ENCODE measurements at regions not wholly inside any gene's neighbourhood (a gene's known extent, or its start where the extent isn't known, plus 50 kb on each side); places are given as distances from the start of the nearest gene placed in this dataset.
A peak's percentile ranks its signal among the peaks of the same experiment; 100 is the strongest.

GRCh38 chr3:19792388-19792787 is 141.6 kb downstream of the EFHB start:
- no peak overlapping the region for H3K4me3 ChIP-seq (ENCODE audit: low read depth, low read length)
- no CpG with 5 or more reads among the region's 4 CpGs for WGBS (ENCODE audit: insufficient coverage)

DNA sequence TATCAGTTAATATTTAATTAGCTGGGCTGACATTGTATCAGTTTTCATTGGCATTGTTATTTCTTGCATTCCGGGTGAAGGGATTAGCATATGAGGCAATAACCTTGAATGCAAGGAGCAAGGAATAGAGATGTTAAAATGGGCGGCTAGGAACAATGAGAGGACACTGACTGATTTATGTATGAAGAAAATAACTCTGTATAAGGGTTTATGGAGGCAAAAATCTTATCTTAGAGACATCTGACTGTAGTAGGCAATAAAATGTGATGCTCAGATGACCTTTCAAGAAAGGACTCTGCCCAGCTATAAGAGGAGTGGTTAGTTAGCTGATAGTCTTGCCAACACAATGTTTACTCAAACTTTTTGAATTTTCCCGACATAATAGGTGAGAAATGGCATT is 158.3 kb downstream of the EFHB start:
- Histone ChIP-seq H3K27me3 (ENCODE audit: control insufficient read depth, insufficient read depth, low read length) (no peaks in the 10 kb centered on the region), H3K27ac (ENCODE audit: low read depth, low read length) (no peak overlapping the region), H3K4me1 (ENCODE audit: control insufficient read depth, insufficient read depth, low read length) (no peaks in the 10 kb centered on the region), H3K4me3 (ENCODE audit: low read depth, low read length) (no peak overlapping the region), H3K36me3 (ENCODE audit: control insufficient read depth, insufficient read depth, low read length) (no peaks in the 10 kb centered on the region), H3K9me3 (ENCODE audit: control insufficient read depth, insufficient read depth, low read length) (no peaks in the 10 kb centered on the region)
- DNase-seq (ENCODE audit: low read depth in 4 of 6, low spot score in 6 of 6): no peak
- 41% methylated on average over 2 of the region's 3 CpGs for WGBS (ENCODE audit: insufficient coverage)

More at GRCh38 chr3:19792388-19792787, 141.6 kb downstream of the EFHB start:
- Histone ChIP-seq H3K9me3 (ENCODE audit: control insufficient read depth, insufficient read depth, low read length) (no peaks in the 10 kb centered on the region), H3K4me1 (ENCODE audit: control insufficient read depth, insufficient read depth, low read length) (no peaks in the 10 kb centered on the region), H3K27ac (ENCODE audit: low read depth, low read length) (no peak overlapping the region), H3K36me3 (ENCODE audit: control insufficient read depth, insufficient read depth, low read length) (no peaks in the 10 kb centered on the region), H3K27me3 (ENCODE audit: control insufficient read depth, insufficient read depth, low read length) (no peaks in the 10 kb centered on the region)
- DNase-seq (ENCODE audit: low read depth in 4 of 6, low spot score in 6 of 6): no peak

DNA sequence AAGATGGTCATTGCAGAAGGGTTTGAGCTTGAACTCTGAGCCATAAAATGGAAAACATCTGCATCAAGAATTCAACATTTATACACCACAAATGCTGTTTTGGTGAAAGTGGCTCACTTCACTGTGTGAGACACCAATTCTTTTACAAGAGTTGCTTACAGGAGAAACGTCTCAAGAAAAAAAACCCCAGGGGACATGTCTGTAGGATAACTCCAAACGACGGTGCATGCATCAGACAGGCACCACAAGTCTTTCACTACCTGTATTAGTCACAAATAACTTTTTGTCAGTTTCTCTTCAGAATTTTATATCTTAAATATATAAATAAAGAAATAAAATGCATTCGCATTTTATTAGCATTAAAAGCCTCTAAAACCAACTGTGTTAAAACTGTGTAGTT is 164.3 kb downstream of the EFHB start:
- no peaks in the 10 kb centered on the region for H3K27me3 ChIP-seq (ENCODE audit: control insufficient read depth, insufficient read depth, low read length)
- no peaks in the 10 kb centered on the region for H3K4me1 ChIP-seq (ENCODE audit: control insufficient read depth, insufficient read depth, low read length)
- H3K36me3 ChIP-seq (ENCODE audit: control insufficient read depth, insufficient read depth, low read length): no peaks in the 10 kb centered on the region
- no CpG with 5 or more reads among the region's 4 CpGs for WGBS (ENCODE audit: insufficient coverage)
- no peak overlapping the region for H3K27ac ChIP-seq (ENCODE audit: low read depth, low read length)
- no peaks in the 10 kb centered on the region for H3K9me3 ChIP-seq (ENCODE audit: control insufficient read depth, insufficient read depth, low read length)
- H3K4me3 ChIP-seq (ENCODE audit: low read depth, low read length): no peak overlapping the region
- DNase-seq (ENCODE audit: low read depth in 4 of 6, low spot score in 6 of 6): no peak

- Histone ChIP-seq H3K4me1 (ENCODE audit: control insufficient read depth, insufficient read depth, low read length) (no peaks in the 10 kb centered on the region), H3K9me3 (ENCODE audit: control insufficient read depth, insufficient read depth, low read length) (no peaks in the 10 kb centered on the region), H3K27me3 (ENCODE audit: control insufficient read depth, insufficient read depth, low read length) (no peaks in the 10 kb centered on the region), H3K27ac (ENCODE audit: low read depth, low read length) (no peak overlapping the region), H3K4me3 (ENCODE audit: low read depth, low read length) (no peak overlapping the region), H3K36me3 (ENCODE audit: control insufficient read depth, insufficient read depth, low read length) (no peaks in the 10 kb centered on the region)
- no peak for DNase-seq (ENCODE audit: low read depth in 4 of 6, low spot score in 6 of 6)
- no CpG with 5 or more reads among the region's 3 CpGs for WGBS (ENCODE audit: insufficient coverage)
Measured at GRCh38 chr3:19765954-19766353, 168.1 kb downstream of the EFHB start.

GRCh38 chr3:19757773-19758172 is 176.2 kb downstream of the EFHB start:
- H3K4me3 ChIP-seq (ENCODE audit: low read depth, low read length): no peak overlapping the region
- no peak for DNase-seq (ENCODE audit: low read depth in 4 of 6, low spot score in 6 of 6)
- H3K27ac ChIP-seq (ENCODE audit: low read depth, low read length): no peak overlapping the region
- H3K4me1 ChIP-seq (ENCODE audit: control insufficient read depth, insufficient read depth, low read length): no peaks in the 10 kb centered on the region
- H3K9me3 ChIP-seq (ENCODE audit: control insufficient read depth, insufficient read depth, low read length): no peaks in the 10 kb centered on the region
- no peaks in the 10 kb centered on the region for H3K27me3 ChIP-seq (ENCODE audit: control insufficient read depth, insufficient read depth, low read length)
- no peaks in the 10 kb centered on the region for H3K36me3 ChIP-seq (ENCODE audit: control insufficient read depth, insufficient read depth, low read length)

- 91% methylated on average over 21 of the region's 22 CpGs for WGBS (ENCODE audit: insufficient coverage)
- no peaks in the 10 kb centered on the region for H3K9me3 ChIP-seq (ENCODE audit: control insufficient read depth, insufficient read depth, low read length)
- no peaks in the 10 kb centered on the region for H3K27me3 ChIP-seq (ENCODE audit: control insufficient read depth, insufficient read depth, low read length)
Measured at GRCh38 chr3:19749448-19750017, 184.5 kb downstream of the EFHB start.

DNA sequence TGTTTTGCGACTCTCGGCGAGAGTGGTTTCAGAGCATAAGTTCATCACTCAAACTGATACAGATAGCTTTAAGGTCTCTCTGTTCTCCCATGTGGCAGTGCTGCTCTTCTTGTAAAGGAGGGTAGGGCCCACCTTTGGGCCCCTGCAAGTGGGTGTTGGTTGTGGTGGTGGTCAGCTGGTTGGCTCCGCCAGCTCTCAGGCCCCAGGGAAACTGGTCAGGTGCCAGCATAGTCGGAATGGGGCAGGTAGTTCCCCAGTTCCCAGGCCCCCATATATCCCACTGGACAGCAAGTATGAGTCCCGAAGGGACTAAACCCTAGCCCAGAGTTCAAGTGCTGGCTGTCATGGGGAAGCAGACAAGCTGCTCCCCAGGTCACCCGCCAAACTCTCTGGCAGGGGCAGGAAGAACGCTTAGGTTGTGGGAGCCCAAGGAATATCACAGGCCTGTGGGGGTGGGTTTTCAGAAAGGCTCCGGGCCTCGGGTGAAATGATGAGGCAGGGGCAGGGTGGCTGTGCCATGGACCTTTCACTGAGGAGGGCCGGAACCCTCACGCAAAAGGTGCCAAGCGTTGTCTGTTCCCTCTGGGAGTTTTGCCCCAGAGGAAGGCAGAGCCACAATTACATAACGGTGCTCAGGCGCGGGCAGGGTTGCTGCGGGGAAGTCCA is 185.1 kb downstream of the EFHB start:
- no peak for DNase-seq (ENCODE audit: low read depth in 4 of 6, low spot score in 6 of 6)
- 94% methylated on average over 15 of the region's 17 CpGs for WGBS (ENCODE audit: insufficient coverage)
- Histone ChIP-seq H3K4me3 (ENCODE audit: low read depth, low read length) (no peak overlapping the region), H3K9me3 (ENCODE audit: control insufficient read depth, insufficient read depth, low read length) (no peaks in the 10 kb centered on the region), H3K36me3 (ENCODE audit: control insufficient read depth, insufficient read depth, low read length) (no peaks in the 10 kb centered on the region), H3K27me3 (ENCODE audit: control insufficient read depth, insufficient read depth, low read length) (no peaks in the 10 kb centered on the region), H3K4me1 (ENCODE audit: control insufficient read depth, insufficient read depth, low read length) (no peaks in the 10 kb centered on the region), H3K27ac (ENCODE audit: low read depth, low read length) (no peak overlapping the region)

More at GRCh38 chr3:19749448-19750017, 184.5 kb downstream of the EFHB start:
- Histone ChIP-seq H3K4me3 (ENCODE audit: low read depth, low read length) (no peak overlapping the region), H3K4me1 (ENCODE audit: control insufficient read depth, insufficient read depth, low read length) (no peaks in the 10 kb centered on the region), H3K27ac (ENCODE audit: low read depth, low read length) (no peak overlapping the region), H3K36me3 (ENCODE audit: control insufficient read depth, insufficient read depth, low read length) (no peaks in the 10 kb centered on the region)
- DNase-seq (ENCODE audit: low read depth in 4 of 6, low spot score in 6 of 6): no peak

- DNase-seq (ENCODE audit: low read depth in 4 of 6, low spot score in 6 of 6): peak in 2 of 6 donors; percentile 10 to 65
- H3K4me1 ChIP-seq (ENCODE audit: control insufficient read depth, insufficient read depth, low read length): peaks cover 1% of the 10 kb centered on the region
- H3K4me3 ChIP-seq (ENCODE audit: low read depth, low read length): no peak overlapping the region
- no peaks in the 10 kb centered on the region for H3K36me3 ChIP-seq (ENCODE audit: control insufficient read depth, insufficient read depth, low read length)
- no peak overlapping the region for H3K27ac ChIP-seq (ENCODE audit: low read depth, low read length)
- no peaks in the 10 kb centered on the region for H3K9me3 ChIP-seq (ENCODE audit: control insufficient read depth, insufficient read depth, low read length)
- 40% methylated on average over 1 of the region's 3 CpGs for WGBS (ENCODE audit: insufficient coverage)
- no peaks in the 10 kb centered on the region for H3K27me3 ChIP-seq (ENCODE audit: control insufficient read depth, insufficient read depth, low read length)
Measured at GRCh38 chr3:19744047-19744446, 190.0 kb downstream of the EFHB start.

DNA sequence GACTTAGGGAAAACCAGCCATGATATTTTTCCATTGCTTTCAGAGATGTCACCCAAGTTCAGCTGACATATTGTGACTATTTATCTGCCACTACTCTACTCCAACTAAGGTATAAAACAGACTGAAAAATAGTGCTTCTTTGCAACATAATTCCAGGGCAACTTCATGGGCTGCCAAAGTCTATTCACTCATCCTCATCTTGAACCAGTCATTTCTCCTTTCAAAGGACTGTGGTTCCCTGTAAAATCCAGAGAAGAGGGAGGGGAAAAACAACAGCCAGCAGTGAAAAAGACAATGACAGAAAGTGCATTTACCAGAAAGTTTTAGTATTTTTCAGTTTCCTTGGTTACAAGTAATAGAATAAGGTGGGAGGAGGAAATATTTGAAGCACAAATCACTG is 191.1 kb downstream of the EFHB start:
- DNase-seq (ENCODE audit: low read depth in 4 of 6, low spot score in 6 of 6): peak in 1 of 6 donors; percentile 11
- Histone ChIP-seq H3K27me3 (ENCODE audit: control insufficient read depth, insufficient read depth, low read length) (no peaks in the 10 kb centered on the region), H3K4me3 (ENCODE audit: low read depth, low read length) (no peak overlapping the region), H3K9me3 (ENCODE audit: control insufficient read depth, insufficient read depth, low read length) (no peaks in the 10 kb centered on the region), H3K27ac (ENCODE audit: low read depth, low read length) (no peak overlapping the region), H3K36me3 (ENCODE audit: control insufficient read depth, insufficient read depth, low read length) (no peaks in the 10 kb centered on the region), H3K4me1 (ENCODE audit: control insufficient read depth, insufficient read depth, low read length) (peaks cover 3% of the 10 kb centered on the region)

DNA sequence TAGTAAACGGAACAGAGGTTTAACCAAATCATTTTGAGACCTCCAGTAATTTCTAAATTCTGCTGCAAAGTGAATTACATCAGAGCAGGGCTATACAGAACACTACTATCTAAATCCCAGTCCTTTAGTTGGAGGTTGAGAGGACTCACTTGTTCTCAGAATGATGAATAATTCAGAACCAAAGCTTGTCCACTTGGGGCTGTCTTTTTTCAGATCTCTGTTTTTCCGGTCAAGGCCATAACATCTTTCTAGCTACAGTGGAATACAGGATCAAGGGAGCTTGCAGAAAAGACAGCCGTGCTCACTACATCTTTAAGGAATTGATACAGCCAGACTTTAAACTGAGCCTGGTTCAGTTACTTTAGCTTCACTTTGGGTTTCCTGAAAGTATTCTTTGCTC is 194.5 kb downstream of the EFHB start:
- 11% methylated on average over 2 of the region's 3 CpGs for WGBS (ENCODE audit: insufficient coverage)
- DNase-seq (ENCODE audit: low read depth in 4 of 6, low spot score in 6 of 6): peak in 1 of 6 donors; percentile 20

More for the DNA sequence above, 194.5 kb downstream of the EFHB start:
- Histone ChIP-seq H3K9me3 (ENCODE audit: control insufficient read depth, insufficient read depth, low read length) (no peaks in the 10 kb centered on the region), H3K4me1 (ENCODE audit: control insufficient read depth, insufficient read depth, low read length) (peaks cover 3% of the 10 kb centered on the region), H3K36me3 (ENCODE audit: control insufficient read depth, insufficient read depth, low read length) (no peaks in the 10 kb centered on the region), H3K27ac (ENCODE audit: low read depth, low read length) (no peak overlapping the region), H3K27me3 (ENCODE audit: control insufficient read depth, insufficient read depth, low read length) (no peaks in the 10 kb centered on the region), H3K4me3 (ENCODE audit: low read depth, low read length) (no peak overlapping the region)

Measured in spinal cord (tissue), 9 donors.